ENCODE measurements at regions not wholly inside any gene's neighbourhood (a gene's known extent, or its start where the extent isn't known, plus 50 kb on each side); places are given as distances from the start of the nearest gene placed in this dataset.

DNA sequence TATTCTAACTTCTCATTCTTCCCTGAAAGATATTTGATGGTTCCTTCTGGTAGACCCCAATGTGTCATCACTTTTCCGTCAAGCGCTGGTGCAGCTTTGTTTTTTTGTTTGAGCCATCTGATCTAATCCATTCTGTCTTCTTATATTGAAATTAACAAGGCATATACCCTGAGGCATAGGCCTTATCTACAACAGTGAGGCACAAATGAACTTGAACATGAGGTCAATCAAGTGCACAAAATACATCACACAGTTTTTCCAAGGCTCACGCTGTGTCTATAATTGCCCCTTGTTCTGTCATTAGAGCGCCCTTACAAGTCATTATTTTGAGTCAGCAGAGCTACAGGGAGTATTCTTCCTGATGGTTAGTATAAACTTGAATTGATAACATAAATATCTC is 406.6 kb downstream of the MAT2B start:
- intact Hi-C loops (cut with micrococcal nuclease), result loop anchor here in 1 of 2 donors (5.0 kb wide), 1 partner anchor 35 kb away; no protein-coding TSS in a partner anchor
- Histone ChIP-seq H3K27me3 (ENCODE audit: control insufficient read depth in 2 of 2, insufficient read depth in 2 of 2, low read length in 2 of 2) (no peaks in the 10 kb centered on the region), H3K27ac (ENCODE audit: low read depth in 1 of 2, low read length in 2 of 2) (no peak overlapping the region), H4K20me1 (ENCODE audit: insufficient read depth, low read length) (no peaks in the 10 kb centered on the region), H3K4me3 (replicated peaks in 1 of 3; ENCODE audit: low read depth in 2 of 3, low read length in 3 of 3) (no peak overlapping the region), H3K36me3 (replicated peaks in 1 of 2; ENCODE audit: control insufficient read depth in 1 of 2, insufficient read depth in 2 of 2, low read length in 2 of 2) (no peaks in the 10 kb centered on the region), H3K9ac (ENCODE audit: insufficient read depth, low read length, poor library complexity, severe bottlenecking) (no peak overlapping the region), H3K4me2 (replicated peaks; ENCODE audit: extremely low read depth, low read length, poor library complexity, severe bottlenecking) (no peak overlapping the region), H3K79me2 (ENCODE audit: insufficient read depth, low read length) (no peaks in the 10 kb centered on the region), H3K4me1 (ENCODE audit: control insufficient read depth in 1 of 2, insufficient read depth in 2 of 2, low read length in 2 of 2) (peaks cover 53 to 55% of the 10 kb centered on the region in 2 donors), H2AFZ (ENCODE audit: insufficient read depth, low read depth, low read length, poor library complexity, severe bottlenecking) (no peak overlapping the region), H3K9me3 (replicated peaks in 1 of 2; ENCODE audit: control insufficient read depth in 1 of 2, insufficient read depth in 1 of 2, low read length in 2 of 2) (no peaks in the 10 kb centered on the region)
- no peaks in the 10 kb centered on the region for H3K9me3 Mint-ChIP-seq
- WGBS (ENCODE audit: insufficient coverage), result 100% methylated on average over 2 of the region's 4 CpGs
- H3K4me1 Mint-ChIP-seq, result peaks cover 58% of the 10 kb centered on the region
- no peak overlapping the region for H3K27ac Mint-ChIP-seq
- no peak overlapping the region for H3K4me3 Mint-ChIP-seq
- no peak for DNase-seq
- TF ChIP-seq, protein P1, sequence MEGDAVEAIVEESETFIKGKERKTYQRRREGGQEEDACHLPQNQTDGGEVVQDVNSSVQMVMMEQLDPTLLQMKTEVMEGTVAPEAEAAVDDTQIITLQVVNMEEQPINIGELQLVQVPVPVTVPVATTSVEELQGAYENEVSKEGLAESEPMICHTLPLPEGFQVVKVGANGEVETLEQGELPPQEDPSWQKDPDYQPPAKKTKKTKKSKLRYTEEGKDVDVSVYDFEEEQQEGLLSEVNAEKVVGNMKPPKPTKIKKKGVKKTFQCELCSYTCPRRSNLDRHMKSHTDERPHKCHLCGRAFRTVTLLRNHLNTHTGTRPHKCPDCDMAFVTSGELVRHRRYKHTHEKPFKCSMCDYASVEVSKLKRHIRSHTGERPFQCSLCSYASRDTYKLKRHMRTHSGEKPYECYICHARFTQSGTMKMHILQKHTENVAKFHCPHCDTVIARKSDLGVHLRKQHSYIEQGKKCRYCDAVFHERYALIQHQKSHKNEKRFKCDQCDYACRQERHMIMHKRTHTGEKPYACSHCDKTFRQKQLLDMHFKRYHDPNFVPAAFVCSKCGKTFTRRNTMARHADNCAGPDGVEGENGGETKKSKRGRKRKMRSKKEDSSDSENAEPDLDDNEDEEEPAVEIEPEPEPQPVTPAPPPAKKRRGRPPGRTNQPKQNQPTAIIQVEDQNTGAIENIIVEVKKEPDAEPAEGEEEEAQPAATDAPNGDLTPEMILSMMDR (IDR thresholded peaks at IDR 0.05), result no peak
- H3K36me3 Mint-ChIP-seq, result no peaks in the 10 kb centered on the region
- H3K27me3 Mint-ChIP-seq (ENCODE audit: low read depth in 3 of 3), result no peaks in the 10 kb centered on the region

DNA sequence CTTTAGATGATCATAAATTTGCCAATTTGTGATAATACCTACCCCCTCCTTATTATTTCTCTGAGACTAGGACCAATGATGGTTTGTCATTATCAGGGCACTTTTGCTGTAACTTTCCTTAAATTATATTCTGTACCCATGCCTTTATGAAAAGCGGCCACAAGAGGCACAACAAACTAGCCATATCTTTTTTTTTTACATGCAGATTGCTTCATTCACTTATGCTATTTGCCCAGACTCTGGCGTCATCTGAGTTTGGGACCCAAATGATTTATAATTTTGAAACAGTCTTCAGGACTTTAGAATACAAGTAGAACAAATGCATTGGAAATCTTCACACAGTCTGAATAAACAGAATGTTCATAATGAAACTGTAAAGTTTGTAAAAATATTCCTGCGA is 408.1 kb downstream of the MAT2B start:
- peak overlapping the region in 1 of 2 donors; percentile 70 for H3K27ac ChIP-seq (ENCODE audit: low read depth in 1 of 2, low read length in 2 of 2)
- H3K27me3 ChIP-seq (ENCODE audit: control insufficient read depth in 2 of 2, insufficient read depth in 2 of 2, low read length in 2 of 2), result no peaks in the 10 kb centered on the region
- no peak overlapping the region for H2AFZ ChIP-seq (ENCODE audit: insufficient read depth, low read depth, low read length, poor library complexity, severe bottlenecking)
- peaks cover 52 to 53% of the 10 kb centered on the region in 2 donors for H3K4me1 ChIP-seq (ENCODE audit: control insufficient read depth in 1 of 2, insufficient read depth in 2 of 2, low read length in 2 of 2)
- H3K27me3 Mint-ChIP-seq (ENCODE audit: low read depth in 3 of 3), result peaks cover 0 to 2% (median 0%) of the 10 kb centered on the region in 3 donors
- no peaks in the 10 kb centered on the region for H3K9me3 ChIP-seq (replicated peaks in 1 of 2; ENCODE audit: control insufficient read depth in 1 of 2, insufficient read depth in 1 of 2, low read length in 2 of 2)
- no peaks in the 10 kb centered on the region for H3K36me3 ChIP-seq (replicated peaks in 1 of 2; ENCODE audit: control insufficient read depth in 1 of 2, insufficient read depth in 2 of 2, low read length in 2 of 2)
- H3K9me3 Mint-ChIP-seq, result peaks cover 0 to 9% (median 0%) of the 10 kb centered on the region in 7 donors
- 20% methylated on average over 1 of the region's 3 CpGs for WGBS (ENCODE audit: insufficient coverage)
- intact Hi-C loops (cut with micrococcal nuclease), result loop anchor here in 1 of 2 donors (5.0 kb wide), 1 partner anchor 34 kb away; no protein-coding TSS in a partner anchor
- no peak overlapping the region for H3K9ac ChIP-seq (ENCODE audit: insufficient read depth, low read length, poor library complexity, severe bottlenecking)
- H3K79me2 ChIP-seq (ENCODE audit: insufficient read depth, low read length), result no peaks in the 10 kb centered on the region
- no peak overlapping the region for H3K4me2 ChIP-seq (replicated peaks; ENCODE audit: extremely low read depth, low read length, poor library complexity, severe bottlenecking)
- DNase-seq, result peak; percentile 46 to 78 (median 60)
- TF ChIP-seq, protein P1 (IDR thresholded peaks at IDR 0.05), result peak; percentile 74
- peak overlapping the region in 1 of 3 experiments; percentile 8 for H3K4me3 ChIP-seq (replicated peaks in 1 of 3; ENCODE audit: low read depth in 2 of 3, low read length in 3 of 3)
- peaks cover 0 to 4% of the 10 kb centered on the region in 2 donors for H3K36me3 Mint-ChIP-seq
- H3K4me3 Mint-ChIP-seq, result no peak overlapping the region
- H3K4me1 Mint-ChIP-seq, result peaks cover 58% of the 10 kb centered on the region
- no peaks in the 10 kb centered on the region for H4K20me1 ChIP-seq (ENCODE audit: insufficient read depth, low read length)
- peak overlapping the region in 5 of 7 donors; percentile 21 to 99 (median 40) for H3K27ac Mint-ChIP-seq

Measured in CD14-positive monocyte (primary cell).